MM.1S (cell line): ENCODE measurements at regions not wholly inside any gene's neighbourhood (a gene's known extent, or its start where the extent isn't known, plus 50 kb on each side); places are given as distances from the start of the nearest gene placed in this dataset.
"Not testable (repeated sequence)": the region's sequence is repeated elsewhere in the genome, so short reads cannot be mapped to it uniquely, and the experiment has no call there.

Source experiments
- DNase-seq: peaks from one replicate; pipeline ENCODE4 v3.0.0-alpha.2; 2015
- H2AFZ ChIP-seq: fragments of 300-600 bp; sonication (generic); 2 replicates; pipeline ENCODE4 v1.6.0; 2016; ENCODE audit warnings: antibody characterized with exemption, low read length
- H3F3A ChIP-seq: fragments of 300-600 bp; sonication (generic); 2 replicates; pipeline ENCODE4 v1.6.1; 2016; ENCODE audit warnings: mild to moderate bottlenecking, antibody characterized with exemption, low read length, moderate library complexity, mixed read lengths; ENCODE audit not compliant: insufficient read depth
- H3K27ac ChIP-seq: fragments of 300-600 bp; sonication (generic); 2 replicates; pipeline ENCODE4 v1.5.1; 2016; ENCODE audit warnings: mild to moderate bottlenecking, low read length
- H3K27me3 ChIP-seq: fragments of 300-600 bp; sonication (generic); replicated peaks from 2 replicates; pipeline ENCODE4 v1.6.0; 2016; ENCODE audit warnings: low read length; ENCODE audit not compliant: insufficient read depth
- H3K36me3 ChIP-seq: fragments of 300-600 bp; sonication (generic); replicated peaks from 2 replicates; pipeline ENCODE4 v1.6.1; 2016; ENCODE audit warnings: mild to moderate bottlenecking, low read length, mixed read lengths; ENCODE audit not compliant: insufficient read depth
- H3K4me1 ChIP-seq: fragments of 300-600 bp; sonication (generic); 2 replicates; pipeline ENCODE4 v1.6.1; 2016; ENCODE audit warnings: low read length, mixed read lengths
- H3K4me2 ChIP-seq: fragments of 300-600 bp; sonication (generic); 2 replicates; pipeline ENCODE4 v1.6.0; 2016; ENCODE audit warnings: low read depth, low read length
- H3K4me3 ChIP-seq: fragments of 300-600 bp; sonication (generic); 2 replicates; pipeline ENCODE4 v1.5.1; 2016; ENCODE audit warnings: low read length, mixed read lengths
- H3K79me2 ChIP-seq: fragments of 300-600 bp; sonication (generic); 2 replicates; pipeline ENCODE4 v1.6.1; 2016; ENCODE audit warnings: mixed run types, low read length, mixed read lengths
- H3K9ac ChIP-seq: fragments of 300-600 bp; sonication (generic); 2 replicates; pipeline ENCODE4 v1.6.1; 2016; ENCODE audit warnings: low read length, mixed read lengths
- H3K9me2 ChIP-seq: fragments of 300-600 bp; sonication (generic); replicated peaks from 2 replicates; pipeline ENCODE4 v1.6.1; 2016; ENCODE audit warnings: mild to moderate bottlenecking, low read length, mixed read lengths; ENCODE audit not compliant: insufficient read depth
- H3K9me3 ChIP-seq: fragments of 300-600 bp; sonication (generic); replicated peaks from 2 replicates; pipeline ENCODE4 v1.6.1; 2016; ENCODE audit warnings: mild to moderate bottlenecking, low read length, mixed read lengths; ENCODE audit not compliant: insufficient read depth
- H4K20me1 ChIP-seq: fragments of 300-600 bp; sonication (generic); 2 replicates; pipeline ENCODE4 v1.6.1; 2016; ENCODE audit warnings: mild to moderate bottlenecking, low read length, moderate library complexity, mixed read lengths; ENCODE audit not compliant: insufficient read depth
- EZH2 ChIP-seq: fragments of 300-600 bp; sonication (generic); optimal IDR thresholded peaks from 2 replicates; pipeline ENCODE3; 2017; ENCODE audit warnings: low read depth, mild to moderate bottlenecking, antibody characterized with exemption, low read length, mixed read lengths
- EZH2phosphoT487 ChIP-seq: fragments of 300-600 bp; sonication (generic); IDR thresholded peaks from 2 replicates; pipeline ENCODE4 v1.6.1; 2018; ENCODE audit warnings: antibody characterized with exemption, low read length
- TF ChIP-seq, protein P1 (sequence below): fragments of 300-600 bp; sonication (generic); IDR thresholded peaks from 2 replicates; pipeline ENCODE4 v1.5.1; 2016; ENCODE audit warnings: antibody characterized with exemption, low read length, mixed read lengths

DNA sequence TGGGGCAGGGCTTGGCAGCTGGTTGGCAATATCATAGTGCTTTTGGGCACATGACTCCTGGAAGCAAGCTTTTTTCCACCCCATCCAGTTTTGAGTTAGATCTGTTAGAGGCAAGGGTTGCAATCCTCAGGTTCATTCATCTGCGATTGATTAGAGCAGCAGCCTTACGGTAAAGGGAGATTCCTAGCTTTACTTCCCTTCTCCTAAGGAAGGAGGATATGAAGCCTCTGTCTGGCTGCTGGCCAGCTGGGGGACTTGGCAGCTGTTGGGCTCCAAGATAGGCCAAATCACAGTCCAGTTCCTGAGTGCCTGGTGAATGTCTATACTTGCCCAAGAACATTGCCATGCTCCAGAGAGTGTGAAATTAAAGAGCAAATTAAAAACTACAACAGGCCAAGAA lies 113.4 kb upstream of the CCNH start:
- DNase-seq = no peak
- no peak overlapping the region for H3K4me2 ChIP-seq
- no peak overlapping the region for H2AFZ ChIP-seq
- no peak overlapping the region for H3K4me3 ChIP-seq
- H3K9me2 ChIP-seq = no peaks in the 10 kb centered on the region
- H3K27me3 ChIP-seq = no peaks in the 10 kb centered on the region
- H3K79me2 ChIP-seq = no peaks in the 10 kb centered on the region
- no peak overlapping the region for H3K9ac ChIP-seq
- no peak overlapping the region for H3K27ac ChIP-seq
- H3F3A ChIP-seq = no peaks in the 10 kb centered on the region
- TF ChIP-seq EZH2 = no peak
- TF ChIP-seq, protein P1, sequence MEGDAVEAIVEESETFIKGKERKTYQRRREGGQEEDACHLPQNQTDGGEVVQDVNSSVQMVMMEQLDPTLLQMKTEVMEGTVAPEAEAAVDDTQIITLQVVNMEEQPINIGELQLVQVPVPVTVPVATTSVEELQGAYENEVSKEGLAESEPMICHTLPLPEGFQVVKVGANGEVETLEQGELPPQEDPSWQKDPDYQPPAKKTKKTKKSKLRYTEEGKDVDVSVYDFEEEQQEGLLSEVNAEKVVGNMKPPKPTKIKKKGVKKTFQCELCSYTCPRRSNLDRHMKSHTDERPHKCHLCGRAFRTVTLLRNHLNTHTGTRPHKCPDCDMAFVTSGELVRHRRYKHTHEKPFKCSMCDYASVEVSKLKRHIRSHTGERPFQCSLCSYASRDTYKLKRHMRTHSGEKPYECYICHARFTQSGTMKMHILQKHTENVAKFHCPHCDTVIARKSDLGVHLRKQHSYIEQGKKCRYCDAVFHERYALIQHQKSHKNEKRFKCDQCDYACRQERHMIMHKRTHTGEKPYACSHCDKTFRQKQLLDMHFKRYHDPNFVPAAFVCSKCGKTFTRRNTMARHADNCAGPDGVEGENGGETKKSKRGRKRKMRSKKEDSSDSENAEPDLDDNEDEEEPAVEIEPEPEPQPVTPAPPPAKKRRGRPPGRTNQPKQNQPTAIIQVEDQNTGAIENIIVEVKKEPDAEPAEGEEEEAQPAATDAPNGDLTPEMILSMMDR = no peak
- TF ChIP-seq EZH2phosphoT487 = no peak
- H3K36me3 ChIP-seq = no peaks in the 10 kb centered on the region
- no peaks in the 10 kb centered on the region for H3K4me1 ChIP-seq
- no peaks in the 10 kb centered on the region for H3K9me3 ChIP-seq
- H4K20me1 ChIP-seq = no peaks in the 10 kb centered on the region

DNA sequence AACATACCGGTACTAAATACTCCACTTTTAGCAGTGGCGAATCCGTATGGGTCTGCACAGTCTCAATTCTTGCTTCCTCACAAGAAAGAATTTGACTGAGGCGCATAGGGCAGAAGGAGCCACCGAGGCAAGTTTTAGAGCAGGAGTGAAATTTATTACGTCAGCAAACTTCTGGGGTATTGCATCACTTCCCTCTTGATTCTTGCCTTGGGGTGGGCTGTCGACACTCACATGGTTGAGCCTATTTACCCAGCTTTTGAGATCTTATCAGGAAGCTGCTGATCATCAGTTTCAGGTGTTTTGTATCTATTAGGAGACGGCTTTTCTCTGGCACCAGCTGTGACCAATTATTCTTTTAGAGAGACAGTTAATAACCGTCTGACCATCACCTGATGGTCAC lies 111.5 kb upstream of the CCNH start:
- H3K27me3 ChIP-seq = no peaks in the 10 kb centered on the region
- H3K79me2 ChIP-seq = no peaks in the 10 kb centered on the region
- H3K4me3 ChIP-seq = no peak overlapping the region
- no peaks in the 10 kb centered on the region for H3K9me3 ChIP-seq
- H3K36me3 ChIP-seq = no peaks in the 10 kb centered on the region
- TF ChIP-seq, protein P1 = no peak
- TF ChIP-seq EZH2 = no peak
- no peak for TF ChIP-seq EZH2phosphoT487
- H3K27ac ChIP-seq = no peak overlapping the region
- H3F3A ChIP-seq = no peaks in the 10 kb centered on the region
- no peak overlapping the region for H2AFZ ChIP-seq
- H3K4me1 ChIP-seq = no peaks in the 10 kb centered on the region
- no peak overlapping the region for H3K4me2 ChIP-seq
- H3K9ac ChIP-seq = no peak overlapping the region
- H3K9me2 ChIP-seq = no peaks in the 10 kb centered on the region
- DNase-seq = no peak
- no peaks in the 10 kb centered on the region for H4K20me1 ChIP-seq

DNA sequence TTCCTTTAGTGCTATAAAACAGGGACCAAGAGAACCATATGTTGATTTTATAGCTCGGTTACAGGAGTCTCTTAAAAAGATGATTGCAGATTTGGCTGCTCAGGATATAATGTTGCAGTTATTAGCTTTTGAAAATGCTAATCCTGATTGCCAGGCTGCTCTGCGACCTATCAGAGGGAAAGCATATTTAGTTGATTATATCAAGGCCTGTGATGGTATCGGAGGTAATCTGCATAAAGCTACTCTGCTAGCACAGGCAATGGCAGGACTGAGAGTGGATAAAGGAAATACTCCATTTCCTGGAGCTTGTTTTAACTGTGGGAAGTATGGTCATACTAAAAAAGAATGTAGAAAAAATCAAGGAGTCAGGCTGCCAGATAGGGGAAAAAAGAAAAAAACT lies 99.0 kb upstream of the CCNH start:
- not testable (repeated sequence) for H3K79me2 ChIP-seq, H3F3A ChIP-seq, H3K9ac ChIP-seq, H3K9me2 ChIP-seq, DNase-seq, H3K4me3 ChIP-seq, H3K4me1 ChIP-seq, H3K27me3 ChIP-seq, H3K9me3 ChIP-seq, H4K20me1 ChIP-seq, H3K36me3 ChIP-seq, H3K27ac ChIP-seq, H2AFZ ChIP-seq, H3K4me2 ChIP-seq

DNA sequence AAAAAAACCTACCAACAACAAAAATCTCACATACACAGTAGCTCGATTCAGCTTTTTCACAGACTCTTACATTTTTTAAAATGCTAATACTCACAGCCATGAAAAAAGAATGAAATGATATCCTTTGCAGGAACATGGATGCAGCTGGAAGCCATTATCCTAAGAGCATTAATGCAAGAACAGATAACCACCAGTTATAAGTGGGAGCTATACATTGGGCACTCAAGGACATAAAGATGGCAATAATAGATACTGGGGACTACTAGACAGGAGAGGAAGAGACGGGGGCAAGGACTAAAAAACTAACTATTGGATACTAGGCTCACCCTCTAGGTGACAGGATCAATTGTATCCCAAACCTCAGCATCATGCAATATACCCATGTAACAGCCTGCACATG lies 90.3 kb upstream of the CCNH start:
- H2AFZ ChIP-seq = no peak overlapping the region
- no peaks in the 10 kb centered on the region for H3F3A ChIP-seq
- no peaks in the 10 kb centered on the region for H4K20me1 ChIP-seq
- H3K4me2 ChIP-seq = no peak overlapping the region
- H3K4me3 ChIP-seq = no peak overlapping the region
- DNase-seq = no peak
- H3K79me2 ChIP-seq = no peaks in the 10 kb centered on the region
- no peaks in the 10 kb centered on the region for H3K27me3 ChIP-seq
- no peak overlapping the region for H3K27ac ChIP-seq
- TF ChIP-seq, protein P1 = no peak
- TF ChIP-seq EZH2phosphoT487 (no peak), EZH2 (no peak)
- H3K9me3 ChIP-seq = no peaks in the 10 kb centered on the region
- no peaks in the 10 kb centered on the region for H3K9me2 ChIP-seq
- no peaks in the 10 kb centered on the region for H3K36me3 ChIP-seq
- no peak overlapping the region for H3K9ac ChIP-seq
- H3K4me1 ChIP-seq = no peaks in the 10 kb centered on the region
